ENCODE measurements at regions not wholly inside any gene's neighbourhood (a gene's known extent, or its start where the extent isn't known, plus 50 kb on each side); places are given as distances from the start of the nearest gene placed in this dataset.

DNA sequence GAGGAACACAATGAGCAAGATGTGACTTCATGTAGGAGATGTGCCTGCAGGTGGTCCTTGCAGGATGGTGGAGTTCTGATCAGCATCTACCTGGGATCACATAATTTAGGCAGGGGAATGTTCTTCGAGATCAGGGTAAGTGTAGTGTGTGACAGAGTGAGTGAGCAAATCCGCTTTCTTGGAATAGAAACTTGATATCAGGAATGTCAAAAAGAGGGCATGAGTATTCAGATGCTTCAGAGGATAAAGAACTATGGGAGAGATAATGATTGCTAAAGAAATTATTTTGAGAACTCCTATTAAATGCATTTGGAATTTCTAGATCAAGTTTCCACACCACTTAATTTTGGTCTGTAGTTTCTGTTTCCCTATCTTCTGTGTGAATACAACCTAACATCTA lies 463.6 kb upstream of the SLC14A2 start:
- DNase-seq (no peak), ATAC-seq (ENCODE audit: low read depth) (no peak)
- H3K27ac Mint-ChIP-seq, result no peak overlapping the region
- H3K9me3 ChIP-seq (ENCODE audit: control extremely low read depth in 1 of 3, control insufficient read depth in 2 of 3, insufficient read depth in 1 of 3, low read length in 2 of 3), result peaks cover 3% of the 10 kb centered on the region in 3 donors
- WGBS (ENCODE audit: insufficient coverage), result 100% methylated on average over 1 of the region's 2 CpGs
- H3K4me1 ChIP-seq (ENCODE audit: control insufficient read depth in 2 of 2, insufficient read depth in 2 of 2, low read length in 2 of 2), result no peaks in the 10 kb centered on the region
- H3K4me1 Mint-ChIP-seq, result no peaks in the 10 kb centered on the region
- H2AFZ ChIP-seq (ENCODE audit: insufficient read depth, low read depth, low read length, poor library complexity, severe bottlenecking), result no peak overlapping the region
- ChIA-PET POLR2A (no interaction called here), CTCF (no interaction called here)
- no peak overlapping the region for H3K27ac ChIP-seq (ENCODE audit: low read length in 2 of 2)
- no peaks in the 10 kb centered on the region for H3K36me3 ChIP-seq (replicated peaks in 1 of 2; ENCODE audit: control extremely low read depth in 1 of 2, control insufficient read depth in 1 of 2, extremely low read depth in 1 of 2, insufficient read depth in 2 of 2, low read length in 1 of 2)
- H3K27me3 Mint-ChIP-seq, result no peaks in the 10 kb centered on the region
- intact Hi-C loops (cut with micrococcal nuclease), result no loop called here
- no peak overlapping the region for H3K4me3 ChIP-seq (ENCODE audit: control extremely low read depth in 1 of 5, extremely low read depth in 1 of 5, insufficient read depth in 1 of 5, low read depth in 2 of 5, low read length in 4 of 5)
- H3K79me2 ChIP-seq (ENCODE audit: control insufficient read depth, insufficient read depth, low read length), result no peaks in the 10 kb centered on the region
- H3K9me3 Mint-ChIP-seq (ENCODE audit: insufficient read depth), result no peaks in the 10 kb centered on the region
- H3K4me2 ChIP-seq (replicated peaks; ENCODE audit: low read depth, low read length, poor library complexity, severe bottlenecking), result no peak overlapping the region
- no peak for TF ChIP-seq EZH2 (IDR thresholded peaks at IDR 0.05; ENCODE audit: borderline replicate concordance, insufficient read depth, low read depth, low read length, poor library complexity, severe bottlenecking)
- TF ChIP-seq, protein P1, sequence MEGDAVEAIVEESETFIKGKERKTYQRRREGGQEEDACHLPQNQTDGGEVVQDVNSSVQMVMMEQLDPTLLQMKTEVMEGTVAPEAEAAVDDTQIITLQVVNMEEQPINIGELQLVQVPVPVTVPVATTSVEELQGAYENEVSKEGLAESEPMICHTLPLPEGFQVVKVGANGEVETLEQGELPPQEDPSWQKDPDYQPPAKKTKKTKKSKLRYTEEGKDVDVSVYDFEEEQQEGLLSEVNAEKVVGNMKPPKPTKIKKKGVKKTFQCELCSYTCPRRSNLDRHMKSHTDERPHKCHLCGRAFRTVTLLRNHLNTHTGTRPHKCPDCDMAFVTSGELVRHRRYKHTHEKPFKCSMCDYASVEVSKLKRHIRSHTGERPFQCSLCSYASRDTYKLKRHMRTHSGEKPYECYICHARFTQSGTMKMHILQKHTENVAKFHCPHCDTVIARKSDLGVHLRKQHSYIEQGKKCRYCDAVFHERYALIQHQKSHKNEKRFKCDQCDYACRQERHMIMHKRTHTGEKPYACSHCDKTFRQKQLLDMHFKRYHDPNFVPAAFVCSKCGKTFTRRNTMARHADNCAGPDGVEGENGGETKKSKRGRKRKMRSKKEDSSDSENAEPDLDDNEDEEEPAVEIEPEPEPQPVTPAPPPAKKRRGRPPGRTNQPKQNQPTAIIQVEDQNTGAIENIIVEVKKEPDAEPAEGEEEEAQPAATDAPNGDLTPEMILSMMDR (IDR thresholded peaks at IDR 0.05), result no peak
- no peak overlapping the region for H3K4me3 Mint-ChIP-seq
- no peaks in the 10 kb centered on the region for H3K27me3 ChIP-seq (replicated peaks in 1 of 4; ENCODE audit: control extremely low read depth in 1 of 4, control insufficient read depth in 3 of 4, insufficient read depth in 4 of 4, low read length in 3 of 4)
- H4K20me1 ChIP-seq (ENCODE audit: control insufficient read depth, insufficient read depth, low read length, poor library complexity, severe bottlenecking), result no peaks in the 10 kb centered on the region
- H3K9ac ChIP-seq (ENCODE audit: low read length), result no peak overlapping the region

DNA sequence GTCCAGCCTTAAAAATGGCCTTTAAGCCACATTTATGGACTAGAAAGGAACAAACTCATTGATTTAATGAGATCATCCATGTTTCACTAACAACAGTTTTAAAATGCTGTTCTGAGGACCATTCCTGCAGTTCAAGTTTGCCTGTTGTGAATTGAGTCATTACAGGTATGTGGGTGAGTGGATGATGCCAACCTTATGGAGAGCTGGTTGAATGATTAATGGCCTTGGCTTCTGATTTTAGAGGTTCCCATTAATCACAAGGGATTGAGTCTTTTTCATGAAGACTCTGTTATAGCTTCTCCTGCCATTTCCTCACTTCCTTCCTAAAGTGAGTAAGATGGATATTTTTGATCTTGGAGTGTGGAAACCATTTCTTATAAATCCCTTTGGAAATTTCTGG lies 459.8 kb upstream of the SLC14A2 start:
- Histone ChIP-seq H2AFZ (ENCODE audit: insufficient read depth, low read depth, low read length, poor library complexity, severe bottlenecking) (no peak overlapping the region), H3K27ac (ENCODE audit: low read length in 2 of 2) (no peak overlapping the region), H3K4me3 (ENCODE audit: control extremely low read depth in 1 of 5, extremely low read depth in 1 of 5, insufficient read depth in 1 of 5, low read depth in 2 of 5, low read length in 4 of 5) (no peak overlapping the region), H3K27me3 (replicated peaks in 1 of 4; ENCODE audit: control extremely low read depth in 1 of 4, control insufficient read depth in 3 of 4, insufficient read depth in 4 of 4, low read length in 3 of 4) (no peaks in the 10 kb centered on the region), H3K9me3 (ENCODE audit: control extremely low read depth in 1 of 3, control insufficient read depth in 2 of 3, insufficient read depth in 1 of 3, low read length in 2 of 3) (peaks cover 0 to 3% (median 0%) of the 10 kb centered on the region in 3 donors), H3K36me3 (replicated peaks in 1 of 2; ENCODE audit: control extremely low read depth in 1 of 2, control insufficient read depth in 1 of 2, extremely low read depth in 1 of 2, insufficient read depth in 2 of 2, low read length in 1 of 2) (no peaks in the 10 kb centered on the region), H3K4me2 (replicated peaks; ENCODE audit: low read depth, low read length, poor library complexity, severe bottlenecking) (no peak overlapping the region), H3K79me2 (ENCODE audit: control insufficient read depth, insufficient read depth, low read length) (no peaks in the 10 kb centered on the region), H3K9ac (ENCODE audit: low read length) (no peak overlapping the region), H4K20me1 (ENCODE audit: control insufficient read depth, insufficient read depth, low read length, poor library complexity, severe bottlenecking) (no peaks in the 10 kb centered on the region), H3K4me1 (ENCODE audit: control insufficient read depth in 2 of 2, insufficient read depth in 2 of 2, low read length in 2 of 2) (no peaks in the 10 kb centered on the region)
- Mint-ChIP-seq H3K4me3 (no peak overlapping the region), H3K4me1 (no peaks in the 10 kb centered on the region), H3K27me3 (no peaks in the 10 kb centered on the region), H3K27ac (no peak overlapping the region), H3K9me3 (ENCODE audit: insufficient read depth) (no peaks in the 10 kb centered on the region)
- intact Hi-C loops (cut with micrococcal nuclease), result no loop called here
- DNase-seq (no peak), ATAC-seq (ENCODE audit: low read depth) (no peak)
- POLR2A ChIA-PET, result no interaction called here
- CTCF ChIA-PET, result interaction anchor here (0.7 to 0.8 kb wide), 2 partner anchors 12 to 18 kb away, joined by 3 read pairs; no protein-coding TSS in a partner anchor
- TF ChIP-seq EZH2 (IDR thresholded peaks at IDR 0.05; ENCODE audit: borderline replicate concordance, insufficient read depth, low read depth, low read length, poor library complexity, severe bottlenecking), result no peak
- TF ChIP-seq, protein P1 (IDR thresholded peaks at IDR 0.05), result no peak
